Fibroblast of mammary gland (primary cell): ENCODE measurements at regions not wholly inside any gene's neighbourhood (a gene's known extent, or its start where the extent isn't known, plus 50 kb on each side); places are given as distances from the start of the nearest gene placed in this dataset.
"Not testable (repeated sequence)": the region's sequence is repeated elsewhere in the genome, so short reads cannot be mapped to it uniquely, and the experiment has no call there.

Source experiments
- DNase-seq: peaks from one replicate; pipeline ENCODE4 v3.0.0-alpha.2; 2010; ENCODE audit warnings: low read depth
- H3K4me3 ChIP-seq: 2 replicates; pipeline ENCODE4 v1.5.1; 2011; ENCODE audit warnings: low read depth, mild to moderate bottlenecking, low read length, moderate library complexity; ENCODE audit not compliant: control insufficient read depth
- TF ChIP-seq, protein P1 (sequence below): conservative IDR thresholded peaks from 2 replicates; pipeline ENCODE4 v1.5.1; 2011; ENCODE audit warnings: low read depth, low read length, inconsistent platforms; ENCODE audit not compliant: control insufficient read depth, insufficient read depth

GRCh38 chr5:12611132-12611531 lies 706.9 kb upstream of the CTNND2 start:
- TF ChIP-seq, protein P1, sequence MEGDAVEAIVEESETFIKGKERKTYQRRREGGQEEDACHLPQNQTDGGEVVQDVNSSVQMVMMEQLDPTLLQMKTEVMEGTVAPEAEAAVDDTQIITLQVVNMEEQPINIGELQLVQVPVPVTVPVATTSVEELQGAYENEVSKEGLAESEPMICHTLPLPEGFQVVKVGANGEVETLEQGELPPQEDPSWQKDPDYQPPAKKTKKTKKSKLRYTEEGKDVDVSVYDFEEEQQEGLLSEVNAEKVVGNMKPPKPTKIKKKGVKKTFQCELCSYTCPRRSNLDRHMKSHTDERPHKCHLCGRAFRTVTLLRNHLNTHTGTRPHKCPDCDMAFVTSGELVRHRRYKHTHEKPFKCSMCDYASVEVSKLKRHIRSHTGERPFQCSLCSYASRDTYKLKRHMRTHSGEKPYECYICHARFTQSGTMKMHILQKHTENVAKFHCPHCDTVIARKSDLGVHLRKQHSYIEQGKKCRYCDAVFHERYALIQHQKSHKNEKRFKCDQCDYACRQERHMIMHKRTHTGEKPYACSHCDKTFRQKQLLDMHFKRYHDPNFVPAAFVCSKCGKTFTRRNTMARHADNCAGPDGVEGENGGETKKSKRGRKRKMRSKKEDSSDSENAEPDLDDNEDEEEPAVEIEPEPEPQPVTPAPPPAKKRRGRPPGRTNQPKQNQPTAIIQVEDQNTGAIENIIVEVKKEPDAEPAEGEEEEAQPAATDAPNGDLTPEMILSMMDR = no peak
- DNase-seq = no peak

DNA sequence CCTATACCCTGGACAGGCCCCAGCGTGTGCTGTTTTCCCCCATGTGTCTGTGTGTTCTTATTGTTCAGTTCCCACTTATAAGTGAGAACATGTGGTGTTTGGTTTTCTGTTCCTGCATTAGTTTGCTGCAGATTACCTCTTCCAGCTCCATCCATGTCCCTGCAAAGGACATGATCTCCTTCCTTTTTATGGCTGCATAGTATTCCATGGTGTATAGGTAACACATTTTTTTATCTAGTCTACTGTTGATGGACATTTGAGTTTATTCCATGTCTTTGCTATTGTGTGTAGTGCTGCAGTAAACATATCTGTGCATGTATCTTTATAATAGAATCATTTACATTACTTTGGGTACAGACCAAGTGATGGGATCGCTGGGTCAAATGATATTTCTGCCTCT lies 703.6 kb upstream of the CTNND2 start:
- H3K4me3 ChIP-seq, DNase-seq: not testable (repeated sequence)

More at GRCh38 chr5:12611132-12611531, 706.9 kb upstream of the CTNND2 start:
- H3K4me3 ChIP-seq = no peak overlapping the region

GRCh38 chr5:12592228-12592627 lies 688.0 kb upstream of the CTNND2 start:
- no peak overlapping the region for H3K4me3 ChIP-seq
- DNase-seq = no peak
- TF ChIP-seq, protein P1 = no peak

- TF ChIP-seq, protein P1 = no peak
- DNase-seq = no peak
- H3K4me3 ChIP-seq = no peak overlapping the region
These were observed 682.2 kb upstream of the CTNND2 start for GRCh38 chr5:12586406-12586805.

GRCh38 chr5:12578803-12579202 lies 674.6 kb upstream of the CTNND2 start:
- DNase-seq, H3K4me3 ChIP-seq: not testable (repeated sequence)

GRCh38 chr5:12576953-12577352 lies 672.7 kb upstream of the CTNND2 start:
- DNase-seq = not testable (repeated sequence)

GRCh38 chr5:12574298-12575093 lies 670.2 kb upstream of the CTNND2 start:
- not testable (repeated sequence) for H3K4me3 ChIP-seq, DNase-seq

More at GRCh38 chr5:12576953-12577352, 672.7 kb upstream of the CTNND2 start:
- not testable (repeated sequence) for H3K4me3 ChIP-seq

DNA sequence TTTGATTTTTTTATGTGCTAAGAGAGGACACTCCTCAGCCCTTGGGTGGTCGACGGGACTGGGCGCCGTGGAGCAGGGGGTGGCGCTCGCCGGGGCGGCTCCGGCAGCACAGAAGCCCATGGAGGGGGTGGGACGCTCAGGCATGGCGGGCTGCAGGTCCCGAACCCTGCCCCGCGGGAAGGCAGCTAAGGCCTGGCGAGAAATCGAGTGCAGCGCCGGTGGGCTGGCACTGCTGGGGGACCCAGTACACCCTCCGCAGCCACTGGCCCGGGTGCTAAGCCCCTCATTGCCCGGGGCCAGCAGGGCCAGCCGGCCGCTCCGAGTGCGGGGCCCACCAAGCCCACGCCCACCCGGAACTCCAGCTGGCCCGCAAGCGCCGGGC lies 669.7 kb upstream of the CTNND2 start:
- DNase-seq, H3K4me3 ChIP-seq: not testable (repeated sequence)

GRCh38 chr5:12570688-12571087 lies 666.4 kb upstream of the CTNND2 start:
- DNase-seq = no peak
- H3K4me3 ChIP-seq = no peak overlapping the region
- TF ChIP-seq, protein P1 = no peak
